IPS DF 6.9 (cell line): ENCODE measurements at regions not wholly inside any gene's neighbourhood (a gene's known extent, or its start where the extent isn't known, plus 50 kb on each side); places are given as distances from the start of the nearest gene placed in this dataset.
"Not testable (repeated sequence)": the region's sequence is repeated elsewhere in the genome, so short reads cannot be mapped to it uniquely, and the experiment has no call there.

Experiments
- DNase-seq: peaks from one replicate; pipeline ENCODE4 v3.0.0-alpha.2; 2013; ENCODE audit warnings: low read depth, low spot score
- H3K27ac ChIP-seq: one replicate; pipeline ENCODE4 v1.5.1; 2013; ENCODE audit warnings: low read length, control low read depth
- H3K27me3 ChIP-seq: 2 replicates; pipeline ENCODE4 v1.6.1; 2013; ENCODE audit warnings: mild to moderate bottlenecking, low read length; ENCODE audit not compliant: control insufficient read depth, insufficient read depth
- H3K36me3 ChIP-seq: 2 replicates; pipeline ENCODE4 v1.6.1; 2013; ENCODE audit warnings: low read length; ENCODE audit not compliant: control insufficient read depth, insufficient read depth
- H3K4me1 ChIP-seq: 2 replicates; pipeline ENCODE4 v1.6.1; 2013; ENCODE audit warnings: low read length; ENCODE audit not compliant: control insufficient read depth, insufficient read depth
- H3K4me3 ChIP-seq: 2 replicates; pipeline ENCODE4 v1.5.1; 2013; ENCODE audit warnings: mild to moderate bottlenecking, low read length
- H3K9me3 ChIP-seq: 2 replicates; pipeline ENCODE4 v1.6.1; 2013; ENCODE audit warnings: low read length, inconsistent platforms; ENCODE audit not compliant: control insufficient read depth, insufficient read depth
- WGBS: extraction: QIAGEN DNeasy Blood & Tissue Kit; methylation state at CpG from one replicate; pipeline ENCODE4 v1.1.7; 2013; ENCODE audit warnings: mixed read lengths, missing lambda C conversion rate; ENCODE audit not compliant: insufficient read length, insufficient coverage; 5-methylcytosine and 5-hydroxymethylcytosine counted together

DNA sequence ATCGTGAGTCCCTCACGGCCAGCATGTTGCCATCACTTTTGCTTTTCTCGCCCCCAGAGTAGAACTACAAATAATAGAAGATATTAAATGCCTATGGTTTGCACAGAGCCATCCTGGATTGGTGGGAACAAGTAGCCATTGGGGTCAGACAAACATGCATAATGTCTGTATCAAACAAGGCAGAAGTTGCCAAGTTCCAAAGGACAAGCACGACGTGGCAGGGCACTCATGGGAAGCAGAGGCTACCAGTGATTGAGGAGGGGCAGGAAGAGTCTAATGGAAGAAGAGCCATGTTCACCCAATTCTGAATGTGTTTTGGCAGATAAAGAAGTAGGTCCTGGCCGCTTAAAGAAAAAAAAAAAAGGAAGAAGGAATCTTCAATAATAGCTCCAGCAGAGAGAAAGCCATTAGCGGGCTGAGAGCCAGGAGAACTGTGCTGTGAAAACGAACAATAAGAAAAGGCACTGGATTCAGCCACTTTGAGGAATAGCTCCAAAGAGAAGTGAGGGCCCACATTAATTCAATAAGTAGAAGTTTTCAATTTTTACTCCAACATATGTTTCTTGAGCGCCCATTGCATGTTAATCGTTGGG, 153.7 kb upstream of the ADCY2 start:
- H3K9me3 ChIP-seq = no peaks in the 10 kb centered on the region
- DNase-seq = no peak
- WGBS = no CpG with 5 or more reads among the region's 10 CpGs
- no peak overlapping the region for H3K4me3 ChIP-seq
- H3K27me3 ChIP-seq = no peaks in the 10 kb centered on the region
- no peak overlapping the region for H3K27ac ChIP-seq
- no peaks in the 10 kb centered on the region for H3K4me1 ChIP-seq
- no peaks in the 10 kb centered on the region for H3K36me3 ChIP-seq

- Histone ChIP-seq H3K9me3 (no peaks in the 10 kb centered on the region), H3K4me3 (no peak overlapping the region), H3K27me3 (no peaks in the 10 kb centered on the region), H3K27ac (no peak overlapping the region), H3K4me1 (no peaks in the 10 kb centered on the region), H3K36me3 (no peaks in the 10 kb centered on the region)
- WGBS = no CpG with 5 or more reads among the region's 3 CpGs
- DNase-seq = no peak
Measured at GRCh38 chr5:7244208-7244607, 151.7 kb upstream of the ADCY2 start.

DNA sequence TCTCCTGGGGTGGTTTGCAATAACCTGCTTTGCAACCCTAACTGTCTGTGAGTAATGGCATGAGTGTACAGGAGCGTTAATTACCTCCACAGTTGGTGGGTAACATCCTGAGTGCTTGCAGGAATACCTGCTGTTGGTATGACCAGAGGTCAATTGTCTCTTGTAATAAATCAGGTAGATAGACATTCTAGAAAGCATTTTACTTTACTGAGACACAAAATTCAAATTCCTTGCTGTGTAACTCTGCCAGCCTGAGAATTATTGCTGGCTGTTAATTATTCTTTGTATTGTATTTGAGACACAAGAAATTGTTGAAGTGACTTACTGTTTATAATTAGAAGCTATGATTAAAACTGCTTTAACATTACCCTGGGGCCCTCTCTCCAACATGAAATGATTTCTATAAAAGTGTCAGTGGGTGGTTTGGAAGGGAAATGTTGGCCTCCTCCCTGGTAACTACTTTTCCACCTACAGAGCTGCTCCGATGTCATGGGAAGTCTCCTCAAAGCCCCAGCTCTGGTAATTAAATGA, 150.8 kb upstream of the ADCY2 start:
- no peaks in the 10 kb centered on the region; the same call in 1 of the 2 replicates for H3K27me3 ChIP-seq
- no peak overlapping the region for H3K27ac ChIP-seq
- H3K4me1 ChIP-seq = no peaks in the 10 kb centered on the region
- no peak for DNase-seq
- no peaks in the 10 kb centered on the region for H3K9me3 ChIP-seq
- WGBS = no CpG with 5 or more reads among the region's 2 CpGs
- no peak overlapping the region for H3K4me3 ChIP-seq
- no peaks in the 10 kb centered on the region for H3K36me3 ChIP-seq

DNA sequence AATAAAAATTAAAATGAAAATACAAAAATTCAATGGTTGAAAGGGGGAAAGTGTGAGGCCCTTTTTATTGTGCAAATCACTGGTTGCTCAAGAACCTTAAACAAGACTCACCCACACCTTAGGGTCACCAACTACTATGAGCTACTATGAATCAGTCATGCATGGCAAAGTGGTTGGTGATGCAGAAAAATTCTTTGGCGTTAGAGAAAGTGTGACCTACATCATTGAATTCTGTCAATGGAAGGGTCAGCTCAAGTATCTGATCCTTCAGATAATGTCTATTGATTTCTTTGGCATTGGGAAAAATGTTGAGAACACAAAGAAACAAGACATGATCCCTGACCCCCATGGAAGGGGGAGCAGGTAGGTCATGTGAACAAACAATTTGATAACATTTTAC, 149.7 kb upstream of the ADCY2 start:
- DNase-seq = no peak
- Histone ChIP-seq H3K27me3 (no peaks in the 10 kb centered on the region; the same call in 1 of the 2 replicates), H3K4me1 (no peaks in the 10 kb centered on the region), H3K4me3 (no peak overlapping the region), H3K9me3 (no peaks in the 10 kb centered on the region), H3K36me3 (no peaks in the 10 kb centered on the region), H3K27ac (no peak overlapping the region)
- WGBS = no CpG with 5 or more reads among the region's 1 CpG

- Histone ChIP-seq H3K4me1 (0 out of 2 replicates have a peak, but pooled peaks cover 1% of the 10 kb centered on the region), H3K36me3 (no peaks in the 10 kb centered on the region), H3K4me3 (no peak overlapping the region), H3K27me3 (no peaks in the 10 kb centered on the region; the same call in 1 of the 2 replicates), H3K9me3 (no peaks in the 10 kb centered on the region), H3K27ac (no peak overlapping the region)
- WGBS = no CpG with 5 or more reads among the region's 2 CpGs
- no peak for DNase-seq
Measured at GRCh38 chr5:7250004-7250403, 145.9 kb upstream of the ADCY2 start.

DNA sequence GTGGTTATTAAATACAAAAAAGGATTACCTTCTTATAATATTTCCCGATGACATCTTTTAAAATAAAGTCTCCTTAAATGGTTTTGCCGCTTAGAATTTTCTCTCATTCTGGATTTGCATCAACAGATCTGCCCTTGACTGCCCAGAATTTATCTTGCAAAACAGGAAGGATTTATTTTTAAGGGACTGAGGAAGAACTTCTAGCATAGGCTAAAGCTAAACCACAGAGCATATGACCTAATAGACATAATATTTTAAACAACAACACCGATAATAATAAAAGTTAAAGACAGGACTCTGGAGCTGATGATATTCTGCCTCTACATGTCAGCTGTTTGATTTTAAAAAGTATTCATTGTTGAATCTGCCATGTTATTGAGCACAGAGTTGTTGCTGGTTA, 145.3 kb upstream of the ADCY2 start:
- H3K4me3 ChIP-seq = no peak overlapping the region
- no peak for DNase-seq
- H3K9me3 ChIP-seq = no peaks in the 10 kb centered on the region
- no peak overlapping the region for H3K27ac ChIP-seq
- no CpG with 5 or more reads among the region's 3 CpGs for WGBS
- no peaks in the 10 kb centered on the region; the same call in 1 of the 2 replicates for H3K27me3 ChIP-seq
- no peaks in the 10 kb centered on the region for H3K36me3 ChIP-seq
- H3K4me1 ChIP-seq = 0 out of 2 replicates have a peak, but pooled peaks cover 1% of the 10 kb centered on the region

- no peak overlapping the region for H3K4me3 ChIP-seq
- no CpG with 5 or more reads among the region's 4 CpGs for WGBS
- H3K27ac ChIP-seq = no peak overlapping the region
- 0 out of 2 replicates have a peak, but pooled peaks cover 1% of the 10 kb centered on the region for H3K4me1 ChIP-seq
- H3K27me3 ChIP-seq = no peaks in the 10 kb centered on the region; the same call in 1 of the 2 replicates
- no peaks in the 10 kb centered on the region for H3K36me3 ChIP-seq
- DNase-seq = no peak
- H3K9me3 ChIP-seq = no peaks in the 10 kb centered on the region
Measured at GRCh38 chr5:7251132-7251531, 144.8 kb upstream of the ADCY2 start.

DNA sequence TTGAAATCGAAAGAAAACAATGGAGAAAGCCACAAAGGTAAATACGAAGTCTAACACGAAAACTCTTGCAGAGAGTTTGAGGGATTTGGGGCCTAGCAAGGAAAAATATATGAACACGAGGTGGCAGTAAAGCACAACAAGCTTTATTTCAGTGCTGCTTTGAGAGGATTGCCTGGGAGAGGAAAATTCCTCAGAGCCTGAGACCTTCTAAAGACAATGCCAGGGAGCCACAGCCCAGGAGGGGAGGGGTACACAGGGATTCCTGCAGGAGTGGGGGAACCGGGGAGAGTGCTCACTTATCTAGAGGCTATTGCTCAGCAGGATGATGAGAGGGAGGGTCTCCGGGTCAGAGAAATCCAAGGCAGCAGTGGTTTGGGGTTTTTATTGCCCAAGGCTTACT, 134.9 kb upstream of the ADCY2 start:
- no CpG with 5 or more reads among the region's 6 CpGs for WGBS
- peak; percentile 94 for DNase-seq
- Histone ChIP-seq H3K9me3 (no peaks in the 10 kb centered on the region), H3K27ac (no peak overlapping the region), H3K36me3 (no peaks in the 10 kb centered on the region), H3K27me3 (no peaks in the 10 kb centered on the region), H3K4me3 (no peak overlapping the region), H3K4me1 (no peaks in the 10 kb centered on the region)

- H3K27ac ChIP-seq = no peak overlapping the region
- no CpG with 5 or more reads among the region's 2 CpGs for WGBS
- H3K9me3 ChIP-seq = no peaks in the 10 kb centered on the region
- no peaks in the 10 kb centered on the region for H3K27me3 ChIP-seq
- H3K4me3 ChIP-seq = no peak overlapping the region
- H3K4me1 ChIP-seq = no peaks in the 10 kb centered on the region
- DNase-seq = no peak
- H3K36me3 ChIP-seq = no peaks in the 10 kb centered on the region
Measured at GRCh38 chr5:7261900-7262299, 134.0 kb upstream of the ADCY2 start.

GRCh38 chr5:7263398-7264015, 132.4 kb upstream of the ADCY2 start:
- not testable (repeated sequence) for H3K36me3 ChIP-seq, H3K4me1 ChIP-seq, H3K4me3 ChIP-seq, H3K9me3 ChIP-seq, DNase-seq, H3K27ac ChIP-seq, H3K27me3 ChIP-seq
- no CpG with 5 or more reads among the region's 4 CpGs for WGBS

DNA sequence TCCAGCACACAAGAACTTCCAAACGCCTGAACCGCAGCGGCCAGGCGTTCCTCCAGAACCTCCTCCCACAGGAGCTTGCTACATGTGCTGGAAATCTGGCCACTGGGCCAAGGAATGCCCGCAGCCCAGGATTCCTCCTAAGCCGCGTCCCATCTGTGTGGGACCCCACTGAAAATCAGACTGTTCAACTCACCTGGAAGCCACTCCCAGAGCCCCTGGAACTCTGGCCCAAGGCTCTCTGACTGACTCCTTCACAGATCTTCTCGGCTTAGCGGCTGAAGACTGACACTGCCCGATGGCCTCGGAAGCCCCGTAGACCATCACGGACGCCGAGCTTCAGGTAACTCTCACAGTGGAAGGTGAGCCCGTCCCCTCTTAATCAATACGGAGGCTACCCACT, 130.2 kb upstream of the ADCY2 start:
- no CpG with 5 or more reads among the region's 17 CpGs for WGBS
- not testable (repeated sequence) for H3K36me3 ChIP-seq, H3K4me1 ChIP-seq, H3K9me3 ChIP-seq, DNase-seq, H3K4me3 ChIP-seq, H3K27me3 ChIP-seq, H3K27ac ChIP-seq
